Trophoblast cell (in vitro differentiated cells and primary cell): ENCODE measurements at regions not wholly inside any gene's neighbourhood (a gene's known extent, or its start where the extent isn't known, plus 50 kb on each side); places are given as distances from the start of the nearest gene placed in this dataset.
"Not testable (repeated sequence)": the region's sequence is repeated elsewhere in the genome, so short reads cannot be mapped to it uniquely, and the experiment has no call there.

Experiments
- DNase-seq, 2 donors: peaks; one replicate each; pipeline ENCODE4 v3.0.0-alpha.2; 2016
- H2AFZ ChIP-seq: 2 replicates; pipeline ENCODE4 v1.6.1; 2013; ENCODE audit warnings: low read length, moderate library complexity, mild to moderate bottlenecking; ENCODE audit not compliant: insufficient read depth, poor library complexity
- H2AK5ac ChIP-seq: 2 replicates; pipeline ENCODE4 v1.6.1; 2013; ENCODE audit warnings: mild to moderate bottlenecking, low read length
- H2BK120ac ChIP-seq: 2 replicates; pipeline ENCODE4 v1.6.1; 2013; ENCODE audit warnings: low read length, mild to moderate bottlenecking, moderate library complexity; ENCODE audit not compliant: insufficient read depth, poor library complexity
- H2BK12ac ChIP-seq: 2 replicates; pipeline ENCODE4 v1.6.1; 2013; ENCODE audit warnings: mild to moderate bottlenecking, low read length, moderate library complexity
- H2BK5ac ChIP-seq: 2 replicates; pipeline ENCODE4 v1.6.1; 2013; ENCODE audit warnings: low read length, low read depth, moderate library complexity, mild to moderate bottlenecking; ENCODE audit not compliant: poor library complexity
- H3K14ac ChIP-seq: 2 replicates; pipeline ENCODE4 v1.6.1; 2013; ENCODE audit warnings: mild to moderate bottlenecking, low read length
- H3K18ac ChIP-seq: 2 replicates; pipeline ENCODE4 v1.6.1; 2013; ENCODE audit warnings: mild to moderate bottlenecking, low read length
- H3K23ac ChIP-seq: 2 replicates; pipeline ENCODE4 v1.6.1; 2013; ENCODE audit warnings: low read length
- H3K27ac ChIP-seq: 2 replicates; pipeline ENCODE4 v1.5.1; 2013; ENCODE audit warnings: low read depth, mild to moderate bottlenecking, inconsistent platforms, low read length, moderate library complexity
- H3K27me3 ChIP-seq: 2 replicates; pipeline ENCODE4 v1.6.1; 2013; ENCODE audit warnings: inconsistent platforms, mild to moderate bottlenecking, low read length, moderate library complexity; ENCODE audit not compliant: insufficient read depth
- H3K36me3 ChIP-seq, 2 experiments: 1 replicate in 1 of 2; 2 replicates in 1 of 2; pipeline ENCODE4 v1.6.1; 2013; ENCODE audit warnings: low read length in 2 of 2, mild to moderate bottlenecking in 2 of 2, moderate library complexity in 1 of 2; ENCODE audit not compliant: insufficient read depth in 2 of 2, control insufficient read depth in 1 of 2
- H3K4ac ChIP-seq: 2 replicates; pipeline ENCODE4 v1.6.1; 2013; ENCODE audit warnings: low read depth, mild to moderate bottlenecking, low read length, moderate library complexity
- H3K4me1 ChIP-seq, 2 experiments: 1 replicate in 1 of 2; 2 replicates in 1 of 2; pipeline ENCODE4 v1.6.1; 2013; ENCODE audit warnings: low read length in 2 of 2, mild to moderate bottlenecking in 2 of 2, moderate library complexity in 1 of 2; ENCODE audit not compliant: insufficient read depth in 2 of 2, control insufficient read depth in 1 of 2
- H3K4me2 ChIP-seq: 2 replicates; pipeline ENCODE4 v1.6.1; 2013; ENCODE audit warnings: inconsistent platforms, mild to moderate bottlenecking, low read length, moderate library complexity
- H3K4me3 ChIP-seq: 2 replicates; pipeline ENCODE4 v1.5.1; 2013; ENCODE audit warnings: mild to moderate bottlenecking, low read depth, low read length, inconsistent platforms
- H3K79me1 ChIP-seq: one replicate; pipeline ENCODE4 v1.6.1; 2013; ENCODE audit warnings: low read length
- H3K79me2 ChIP-seq: 2 replicates; pipeline ENCODE4 v1.6.1; 2013; ENCODE audit warnings: low read length, mild to moderate bottlenecking; ENCODE audit not compliant: control insufficient read depth, insufficient read depth, poor library complexity
- H3K9ac ChIP-seq: 2 replicates; pipeline ENCODE4 v1.6.1; 2013; ENCODE audit warnings: mild to moderate bottlenecking, low read length
- H3K9me3 ChIP-seq: 2 replicates; pipeline ENCODE4 v1.6.1; 2013; ENCODE audit warnings: low read depth, mild to moderate bottlenecking, control low read depth, inconsistent platforms, low read length; ENCODE audit not compliant: insufficient read depth
- H4K12ac ChIP-seq: 2 replicates; pipeline ENCODE4 v1.6.1; 2013; ENCODE audit warnings: low read depth, mild to moderate bottlenecking, low read length, moderate library complexity
- H4K8ac ChIP-seq: 2 replicates; pipeline ENCODE4 v1.6.1; 2013; ENCODE audit warnings: low read depth, mild to moderate bottlenecking, low read length, moderate library complexity
- H4K91ac ChIP-seq: one replicate; pipeline ENCODE4 v1.6.1; 2013; ENCODE audit warnings: low read depth, mild to moderate bottlenecking, low read length, moderate library complexity
- WGBS: extraction: QIAGEN DNeasy Blood & Tissue Kit; methylation state at CpG from one replicate; pipeline ENCODE4 v1.1.7; 2013; ENCODE audit warnings: missing lambda C conversion rate; ENCODE audit not compliant: insufficient read length, insufficient coverage; ENCODE audit errors: extremely low coverage; 5-methylcytosine and 5-hydroxymethylcytosine counted together

DNA sequence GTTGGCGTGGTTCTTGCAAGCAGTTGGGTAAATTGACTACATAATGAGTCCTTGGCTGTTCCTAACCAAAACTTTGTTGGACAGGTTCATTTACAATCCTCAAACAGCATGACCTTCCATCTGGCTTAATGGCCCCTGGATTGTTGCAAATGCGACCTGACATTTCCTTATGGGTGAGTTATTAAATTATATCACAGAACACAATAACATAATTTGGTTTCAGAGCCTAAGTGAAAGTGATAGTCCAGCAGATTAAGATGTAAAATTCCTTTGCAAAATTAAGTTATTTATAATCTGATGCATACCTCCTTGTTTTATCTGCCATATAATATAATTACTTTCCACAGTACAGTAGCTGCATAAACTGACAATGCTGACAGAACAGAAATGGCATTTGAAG, 224.4 kb downstream of the TUSC1 start:
- H2BK5ac ChIP-seq = no peak overlapping the region
- H3K4me2 ChIP-seq = no peak overlapping the region
- H2BK12ac ChIP-seq = no peak overlapping the region
- no peak overlapping the region for H3K9ac ChIP-seq
- H2AK5ac ChIP-seq = no peak overlapping the region
- no peak overlapping the region for H3K4me3 ChIP-seq
- no peak overlapping the region for H3K23ac ChIP-seq
- no peaks in the 10 kb centered on the region for H3K27me3 ChIP-seq
- no peaks in the 10 kb centered on the region for H3K79me1 ChIP-seq
- WGBS = no CpG with 5 or more reads among the region's 2 CpGs
- no peak overlapping the region for H3K4ac ChIP-seq
- no peaks in the 10 kb centered on the region for H3K4me1 ChIP-seq
- no peak overlapping the region for H4K91ac ChIP-seq
- no peaks in the 10 kb centered on the region for H3K36me3 ChIP-seq
- no peak for DNase-seq
- H3K79me2 ChIP-seq = no peaks in the 10 kb centered on the region
- no peak overlapping the region for H2BK120ac ChIP-seq
- H4K8ac ChIP-seq = no peak overlapping the region
- no peak overlapping the region for H3K27ac ChIP-seq
- no peak overlapping the region for H3K14ac ChIP-seq
- H3K18ac ChIP-seq = no peak overlapping the region
- no peak overlapping the region for H4K12ac ChIP-seq
- H2AFZ ChIP-seq = no peak overlapping the region
- no peaks in the 10 kb centered on the region for H3K9me3 ChIP-seq

- no peak overlapping the region for H2BK120ac ChIP-seq
- no peaks in the 10 kb centered on the region for H3K27me3 ChIP-seq
- H3K4me2 ChIP-seq = no peak overlapping the region
- no peaks in the 10 kb centered on the region for H3K79me1 ChIP-seq
- no peak overlapping the region for H3K18ac ChIP-seq
- no peak overlapping the region for H3K27ac ChIP-seq
- peak; percentile 13 to 45 for DNase-seq
- no peaks in the 10 kb centered on the region for H3K4me1 ChIP-seq
- no peak overlapping the region for H3K4me3 ChIP-seq
- no peak overlapping the region for H4K8ac ChIP-seq
- no peak overlapping the region for H3K4ac ChIP-seq
- no peaks in the 10 kb centered on the region for H3K9me3 ChIP-seq
- no peak overlapping the region for H3K9ac ChIP-seq
- H3K79me2 ChIP-seq = no peaks in the 10 kb centered on the region
- H4K12ac ChIP-seq = no peak overlapping the region
- no peaks in the 10 kb centered on the region for H3K36me3 ChIP-seq
- no peak overlapping the region for H2AK5ac ChIP-seq
- H2BK5ac ChIP-seq = no peak overlapping the region
- WGBS = no CpG with 5 or more reads among the region's 3 CpGs
- H2AFZ ChIP-seq = no peak overlapping the region
- no peak overlapping the region for H4K91ac ChIP-seq
- no peak overlapping the region for H2BK12ac ChIP-seq
- H3K23ac ChIP-seq = no peak overlapping the region
- no peak overlapping the region for H3K14ac ChIP-seq
Observed at GRCh38 chr9:25449503-25449902, 228.7 kb downstream of the TUSC1 start.

- DNase-seq, H4K91ac ChIP-seq, H3K79me1 ChIP-seq, H3K4me1 ChIP-seq, H2BK5ac ChIP-seq, H2BK12ac ChIP-seq, H3K27ac ChIP-seq, H3K4ac ChIP-seq, H3K9ac ChIP-seq, H2AFZ ChIP-seq, H3K23ac ChIP-seq, H4K12ac ChIP-seq, H3K27me3 ChIP-seq, H3K4me2 ChIP-seq, H2BK120ac ChIP-seq, H3K14ac ChIP-seq, H3K36me3 ChIP-seq, H2AK5ac ChIP-seq, H3K4me3 ChIP-seq, H3K79me2 ChIP-seq, H4K8ac ChIP-seq, H3K18ac ChIP-seq, H3K9me3 ChIP-seq: not testable (repeated sequence)
- no CpG with 5 or more reads among the region's 13 CpGs for WGBS
Observed at GRCh38 chr9:25445721-25446120, 232.5 kb downstream of the TUSC1 start.

DNA sequence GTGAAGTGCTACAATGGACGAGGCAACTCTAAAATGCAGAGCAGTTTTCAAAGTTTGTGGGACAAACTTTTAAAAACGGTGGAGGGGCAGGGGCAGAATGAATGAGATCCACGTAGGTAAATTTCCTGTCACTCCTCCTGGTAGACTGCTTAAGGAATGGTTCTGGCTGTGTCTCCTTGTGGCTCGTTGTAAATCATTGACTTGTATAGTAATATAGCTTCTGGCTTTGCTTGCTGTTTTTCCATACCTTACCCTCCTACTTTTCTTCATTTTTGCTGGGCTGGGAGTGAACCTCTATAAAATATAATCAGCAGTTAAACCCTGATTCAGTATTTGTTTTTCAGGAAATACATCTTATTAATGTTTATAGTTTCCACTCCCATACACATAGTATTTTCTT, 235.7 kb downstream of the TUSC1 start:
- Histone ChIP-seq H3K18ac (no peak overlapping the region), H4K91ac (no peak overlapping the region), H3K14ac (no peak overlapping the region), H3K9me3 (no peaks in the 10 kb centered on the region), H4K12ac (no peak overlapping the region), H4K8ac (no peak overlapping the region), H2BK120ac (no peak overlapping the region), H3K9ac (no peak overlapping the region), H3K4me2 (no peak overlapping the region), H3K27me3 (no peaks in the 10 kb centered on the region), H3K4me1 (no peaks in the 10 kb centered on the region), H2BK12ac (no peak overlapping the region), H3K79me2 (no peaks in the 10 kb centered on the region), H2BK5ac (no peak overlapping the region), H3K23ac (no peak overlapping the region), H3K27ac (no peak overlapping the region), H3K36me3 (no peaks in the 10 kb centered on the region), H2AK5ac (no peak overlapping the region), H3K4me3 (no peak overlapping the region), H3K4ac (no peak overlapping the region), H3K79me1 (no peaks in the 10 kb centered on the region), H2AFZ (no peak overlapping the region)
- no CpG with 5 or more reads among the region's 4 CpGs for WGBS
- no peak for DNase-seq
